Upper lobe of left lung (tissue), 4 donors: ENCODE measurements at regions not wholly inside any gene's neighbourhood (a gene's known extent, or its start where the extent isn't known, plus 50 kb on each side); places are given as distances from the start of the nearest gene placed in this dataset.

Source experiments
- EP300 ChIP-seq, 4 donors: sonication (generic); formaldehyde crosslinking; IDR thresholded peaks; one replicate each; pipeline ENCODE4 v1.5.1; 2017; ENCODE audit warnings: antibody characterized with exemption in 4 of 4, control low read depth in 2 of 4
- TF ChIP-seq, protein P1 (sequence below), 6 experiments: fragments of 450-650 bp in 4 of 6; fragments of 200-600 bp in 2 of 6; sonication (generic) in 2 of 6; IDR thresholded peaks; one replicate each; pipeline ENCODE4 v1.5.1; 2016 to 2019; ENCODE audit warnings: antibody characterized with exemption in 6 of 6

GRCh38 chr7:22565315-22565811, 65.4 kb upstream of the STEAP1B start:
- TF ChIP-seq, protein P1, sequence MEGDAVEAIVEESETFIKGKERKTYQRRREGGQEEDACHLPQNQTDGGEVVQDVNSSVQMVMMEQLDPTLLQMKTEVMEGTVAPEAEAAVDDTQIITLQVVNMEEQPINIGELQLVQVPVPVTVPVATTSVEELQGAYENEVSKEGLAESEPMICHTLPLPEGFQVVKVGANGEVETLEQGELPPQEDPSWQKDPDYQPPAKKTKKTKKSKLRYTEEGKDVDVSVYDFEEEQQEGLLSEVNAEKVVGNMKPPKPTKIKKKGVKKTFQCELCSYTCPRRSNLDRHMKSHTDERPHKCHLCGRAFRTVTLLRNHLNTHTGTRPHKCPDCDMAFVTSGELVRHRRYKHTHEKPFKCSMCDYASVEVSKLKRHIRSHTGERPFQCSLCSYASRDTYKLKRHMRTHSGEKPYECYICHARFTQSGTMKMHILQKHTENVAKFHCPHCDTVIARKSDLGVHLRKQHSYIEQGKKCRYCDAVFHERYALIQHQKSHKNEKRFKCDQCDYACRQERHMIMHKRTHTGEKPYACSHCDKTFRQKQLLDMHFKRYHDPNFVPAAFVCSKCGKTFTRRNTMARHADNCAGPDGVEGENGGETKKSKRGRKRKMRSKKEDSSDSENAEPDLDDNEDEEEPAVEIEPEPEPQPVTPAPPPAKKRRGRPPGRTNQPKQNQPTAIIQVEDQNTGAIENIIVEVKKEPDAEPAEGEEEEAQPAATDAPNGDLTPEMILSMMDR (IDR thresholded peaks at IDR 0.05) = no peak
- TF ChIP-seq EP300 (IDR thresholded peaks at IDR 0.05) = no peak
